PC-3 (cell line): ENCODE measurements at regions not wholly inside any gene's neighbourhood (a gene's known extent, or its start where the extent isn't known, plus 50 kb on each side); places are given as distances from the start of the nearest gene placed in this dataset.

Experiments used
- EZH2 ChIP-seq: fragments of 300-600 bp; sonication (generic); IDR thresholded peaks from one replicate; pipeline ENCODE4 v1.6.1; 2017; ENCODE audit warnings: antibody characterized with exemption, mild to moderate bottlenecking, low read length; ENCODE audit not compliant: unreplicated experiment
- EZH2phosphoT487 ChIP-seq: fragments of 300-600 bp; sonication (generic); IDR thresholded peaks from 2 replicates; pipeline ENCODE4 v1.6.1; 2018; ENCODE audit warnings: mild to moderate bottlenecking, antibody characterized with exemption, low read length, borderline replicate concordance
- TF ChIP-seq, protein P1 (sequence below): fragments of 300-600 bp; sonication (generic); conservative IDR thresholded peaks from 2 replicates; pipeline ENCODE4 v1.5.1; 2017; ENCODE audit warnings: antibody characterized with exemption, low read depth, mild to moderate bottlenecking, low read length

DNA sequence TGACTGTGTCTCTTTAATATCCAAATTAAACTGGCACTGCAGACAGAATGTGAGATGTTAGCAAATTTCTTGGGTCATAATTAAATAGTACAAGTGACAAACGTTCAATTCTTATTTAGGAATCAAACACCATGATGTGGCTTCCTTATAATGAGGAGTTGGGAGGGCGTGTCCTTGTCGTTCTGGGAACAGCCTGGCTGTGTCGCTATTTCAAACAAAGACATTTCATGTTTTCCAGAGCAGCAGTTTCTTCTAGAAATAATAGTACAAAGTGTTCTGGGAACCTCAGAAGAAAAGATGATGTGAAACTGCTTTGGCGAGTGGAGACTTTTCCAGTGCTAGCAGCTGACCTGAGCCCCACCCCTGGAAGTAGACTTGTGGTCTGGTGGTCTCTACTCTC is 301.7 kb upstream of the N4BP1 start:
- TF ChIP-seq, protein P1, sequence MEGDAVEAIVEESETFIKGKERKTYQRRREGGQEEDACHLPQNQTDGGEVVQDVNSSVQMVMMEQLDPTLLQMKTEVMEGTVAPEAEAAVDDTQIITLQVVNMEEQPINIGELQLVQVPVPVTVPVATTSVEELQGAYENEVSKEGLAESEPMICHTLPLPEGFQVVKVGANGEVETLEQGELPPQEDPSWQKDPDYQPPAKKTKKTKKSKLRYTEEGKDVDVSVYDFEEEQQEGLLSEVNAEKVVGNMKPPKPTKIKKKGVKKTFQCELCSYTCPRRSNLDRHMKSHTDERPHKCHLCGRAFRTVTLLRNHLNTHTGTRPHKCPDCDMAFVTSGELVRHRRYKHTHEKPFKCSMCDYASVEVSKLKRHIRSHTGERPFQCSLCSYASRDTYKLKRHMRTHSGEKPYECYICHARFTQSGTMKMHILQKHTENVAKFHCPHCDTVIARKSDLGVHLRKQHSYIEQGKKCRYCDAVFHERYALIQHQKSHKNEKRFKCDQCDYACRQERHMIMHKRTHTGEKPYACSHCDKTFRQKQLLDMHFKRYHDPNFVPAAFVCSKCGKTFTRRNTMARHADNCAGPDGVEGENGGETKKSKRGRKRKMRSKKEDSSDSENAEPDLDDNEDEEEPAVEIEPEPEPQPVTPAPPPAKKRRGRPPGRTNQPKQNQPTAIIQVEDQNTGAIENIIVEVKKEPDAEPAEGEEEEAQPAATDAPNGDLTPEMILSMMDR = peak; percentile 43
- TF ChIP-seq EZH2 (no peak), EZH2phosphoT487 (no peak)
